ENCODE measurements at regions not wholly inside any gene's neighbourhood (a gene's known extent, or its start where the extent isn't known, plus 50 kb on each side); places are given as distances from the start of the nearest gene placed in this dataset.

- TF ChIP-seq CTCF (IDR thresholded peaks at IDR 0.05; ENCODE audit: insufficient read depth, low read depth, low read length): no peak
- no peak for DNase-seq (ENCODE audit: low read depth)
- H3K4me3 ChIP-seq (ENCODE audit: low read depth, low read length): no peak overlapping the region
Measured at GRCh38 chr7:79615871-79616640, 162.6 kb upstream of the MAGI2 start.

- no peak for DNase-seq (ENCODE audit: low read depth)
- no peak for TF ChIP-seq CTCF (IDR thresholded peaks at IDR 0.05; ENCODE audit: insufficient read depth, low read depth, low read length)
- no peak overlapping the region for H3K4me3 ChIP-seq (ENCODE audit: low read depth, low read length)
Measured at GRCh38 chr7:79615466-79615865, 162.0 kb upstream of the MAGI2 start.

- no peak overlapping the region for H3K4me3 ChIP-seq (ENCODE audit: low read depth, low read length)
- DNase-seq (ENCODE audit: low read depth): no peak
- TF ChIP-seq CTCF (IDR thresholded peaks at IDR 0.05; ENCODE audit: insufficient read depth, low read depth, low read length): no peak
Measured at GRCh38 chr7:79612903-79613302, 159.4 kb upstream of the MAGI2 start.

GRCh38 chr7:79612022-79612421 lies 158.6 kb upstream of the MAGI2 start:
- H3K4me3 ChIP-seq (ENCODE audit: low read depth, low read length): no peak overlapping the region
- TF ChIP-seq CTCF (IDR thresholded peaks at IDR 0.05; ENCODE audit: insufficient read depth, low read depth, low read length): no peak
- DNase-seq (ENCODE audit: low read depth): no peak

- TF ChIP-seq CTCF (IDR thresholded peaks at IDR 0.05; ENCODE audit: insufficient read depth, low read depth, low read length): no peak
- no peak overlapping the region for H3K4me3 ChIP-seq (ENCODE audit: low read depth, low read length)
- DNase-seq (ENCODE audit: low read depth): peak; percentile 87
Measured at GRCh38 chr7:79610748-79611304, 157.4 kb upstream of the MAGI2 start.

GRCh38 chr7:79610313-79610712 lies 156.8 kb upstream of the MAGI2 start:
- TF ChIP-seq CTCF (IDR thresholded peaks at IDR 0.05; ENCODE audit: insufficient read depth, low read depth, low read length): no peak
- DNase-seq (ENCODE audit: low read depth): no peak
- H3K4me3 ChIP-seq (ENCODE audit: low read depth, low read length): no peak overlapping the region
